SJCRH30 (cell line): ENCODE measurements at regions not wholly inside any gene's neighbourhood (a gene's known extent, or its start where the extent isn't known, plus 50 kb on each side); places are given as distances from the start of the nearest gene placed in this dataset.
A peak's percentile ranks its signal among the peaks of the same experiment; 100 is the strongest.

Experiments
- DNase-seq, 2 experiments: peaks; one replicate each; pipeline ENCODE4 v3.0.0-alpha.2; 2015 to 2020
- H3K27ac ChIP-seq: fragments of 250-450 bp; sonication (Bioruptor Pico); 2 replicates; pipeline ENCODE4 v1.5.1; 2020; ENCODE audit warnings: mild to moderate bottlenecking, moderate library complexity
- H3K27me3 ChIP-seq: fragments of 250-450 bp; sonication (Bioruptor Pico); 2 replicates; pipeline ENCODE4 v1.5.1; 2020; ENCODE audit warnings: mild to moderate bottlenecking, moderate library complexity
- H3K36me3 ChIP-seq: fragments of 250-450 bp; sonication (Bioruptor Pico); 2 replicates; pipeline ENCODE4 v1.5.1; 2020; ENCODE audit warnings: mild to moderate bottlenecking, moderate library complexity
- H3K4me1 ChIP-seq: fragments of 250-450 bp; sonication (Bioruptor Pico); 2 replicates; pipeline ENCODE4 v1.5.1; 2020; ENCODE audit warnings: mild to moderate bottlenecking, moderate library complexity
- H3K4me3 ChIP-seq: fragments of 250-450 bp; sonication (Bioruptor Pico); 2 replicates; pipeline ENCODE4 v1.5.1; 2020; ENCODE audit warnings: mild to moderate bottlenecking, moderate library complexity
- H3K9me3 ChIP-seq: fragments of 250-450 bp; sonication (Bioruptor Pico); replicated peaks from 2 replicates; pipeline ENCODE4 v1.5.1; 2020; ENCODE audit warnings: mild to moderate bottlenecking, moderate library complexity

GRCh38 chr11:70637186-70637800, 239.0 kb downstream of the CTTN start:
- Histone ChIP-seq H3K27me3 (peaks cover under 1% of the 10 kb centered on the region; the same call in 1 of the 2 replicates), H3K4me3 (no peak overlapping the region), H3K27ac (peak overlapping the region; percentile 34; the same call in 1 of the 2 replicates), H3K9me3 (no peaks in the 10 kb centered on the region), H3K4me1 (no peaks in the 10 kb centered on the region; the same call in 1 of the 2 replicates), H3K36me3 (no peaks in the 10 kb centered on the region)
- DNase-seq = no peak

DNA sequence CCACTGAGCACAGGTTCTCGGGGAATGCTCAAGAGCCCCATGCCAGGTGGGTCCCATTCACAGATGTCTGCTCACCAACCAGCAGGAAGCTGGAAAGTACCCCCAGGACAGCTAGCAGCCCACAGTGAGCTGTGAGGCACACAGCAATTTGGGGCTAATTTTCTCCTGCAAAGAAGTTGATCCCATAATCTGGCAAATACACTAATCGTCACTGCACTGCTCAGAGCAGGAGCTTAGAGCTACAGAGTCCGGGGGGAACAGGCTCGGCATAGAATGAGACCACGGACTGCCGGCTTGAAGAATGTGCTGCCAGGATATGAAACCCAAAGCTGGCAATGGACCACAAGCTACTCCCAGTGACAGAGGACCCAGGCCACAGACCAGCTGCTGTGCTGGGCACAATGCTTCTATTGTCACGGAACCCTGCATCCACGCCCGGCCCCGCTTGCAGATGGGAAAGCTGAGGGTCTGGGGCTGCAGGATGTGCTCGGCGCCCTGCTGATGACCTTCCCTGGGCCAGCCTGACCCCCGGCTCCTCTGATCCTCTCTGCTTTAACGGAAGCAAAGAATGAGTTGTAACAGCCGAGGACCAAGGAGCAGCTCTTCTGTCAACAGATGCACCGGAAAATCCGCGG, 239.7 kb downstream of the CTTN start:
- H3K4me3 ChIP-seq = no peak overlapping the region
- H3K9me3 ChIP-seq = no peaks in the 10 kb centered on the region
- peak overlapping the region; percentile 42 for H3K27ac ChIP-seq
- no peaks in the 10 kb centered on the region for H3K36me3 ChIP-seq
- DNase-seq = peak; percentile 61 to 78
- H3K27me3 ChIP-seq = peaks cover 4% of the 10 kb centered on the region; the same call in 1 of the 2 replicates
- no peaks in the 10 kb centered on the region; the same call in 1 of the 2 replicates for H3K4me1 ChIP-seq

GRCh38 chr11:70640408-70640807, 242.1 kb downstream of the CTTN start:
- H3K27me3 ChIP-seq = peaks cover 4% of the 10 kb centered on the region; the same call in 1 of the 2 replicates
- no peaks in the 10 kb centered on the region for H3K9me3 ChIP-seq
- no peaks in the 10 kb centered on the region for H3K36me3 ChIP-seq
- DNase-seq = no peak
- no peak overlapping the region for H3K4me3 ChIP-seq
- H3K4me1 ChIP-seq = no peaks in the 10 kb centered on the region; the same call in 1 of the 2 replicates
- no peak overlapping the region for H3K27ac ChIP-seq

DNA sequence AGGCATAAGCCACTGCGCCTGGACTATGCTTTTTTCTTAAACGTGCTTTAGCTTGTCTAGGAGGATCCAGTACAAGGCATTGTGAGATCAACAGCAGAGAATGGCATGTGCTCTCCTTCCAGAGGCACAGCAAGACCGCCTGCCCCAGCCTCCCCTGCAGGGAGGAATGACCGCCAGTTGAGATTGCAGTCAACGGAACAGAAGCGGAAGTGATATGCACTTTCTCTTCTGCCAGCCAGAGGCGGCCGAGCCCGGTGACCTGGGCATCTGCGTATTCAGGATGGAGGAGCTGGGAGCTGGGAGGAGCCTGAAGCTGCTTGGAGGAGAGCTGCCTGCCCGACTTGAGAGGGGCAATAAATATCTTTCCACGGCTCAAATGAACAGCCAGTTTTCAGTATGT, 243.0 kb downstream of the CTTN start:
- no peaks in the 10 kb centered on the region; the same call in 1 of the 2 replicates for H3K4me1 ChIP-seq

GRCh38 chr11:70642266-70642665, 243.9 kb downstream of the CTTN start:
- H3K4me1 ChIP-seq = no peaks in the 10 kb centered on the region; the same call in 1 of the 2 replicates
- H3K27ac ChIP-seq = no peak overlapping the region
- no peaks in the 10 kb centered on the region for H3K9me3 ChIP-seq
- H3K27me3 ChIP-seq = peaks cover 4% of the 10 kb centered on the region; the same call in 1 of the 2 replicates
- H3K4me3 ChIP-seq = no peak overlapping the region
- no peaks in the 10 kb centered on the region for H3K36me3 ChIP-seq
- DNase-seq = no peak

More for the DNA sequence above, 243.0 kb downstream of the CTTN start:
- no peaks in the 10 kb centered on the region for H3K36me3 ChIP-seq
- H3K9me3 ChIP-seq = no peaks in the 10 kb centered on the region
- no peak for DNase-seq
- peaks cover 4% of the 10 kb centered on the region; the same call in 1 of the 2 replicates for H3K27me3 ChIP-seq
- no peak overlapping the region for H3K27ac ChIP-seq
- H3K4me3 ChIP-seq = no peak overlapping the region

DNA sequence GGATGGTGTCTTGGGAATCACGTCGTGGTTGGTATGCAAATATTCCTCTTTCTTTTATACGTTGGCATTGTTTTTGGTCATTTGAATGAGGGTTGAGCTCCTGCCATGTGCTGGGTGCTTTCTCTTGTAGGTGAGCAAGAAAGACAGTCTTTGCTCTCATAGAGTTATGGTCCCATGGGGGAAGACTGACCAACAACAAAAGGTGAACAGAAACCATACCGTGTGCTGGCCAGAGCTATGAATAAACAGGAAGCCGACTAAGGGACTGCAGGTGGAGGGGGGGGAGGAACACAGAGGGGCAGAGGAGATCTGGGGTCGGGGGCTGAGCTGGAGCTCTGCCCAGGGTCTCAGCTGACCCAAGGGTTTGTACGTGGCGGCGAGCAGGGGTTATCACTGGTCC, 245.3 kb downstream of the CTTN start:
- Histone ChIP-seq H3K9me3 (no peaks in the 10 kb centered on the region), H3K27ac (no peak overlapping the region), H3K4me3 (no peak overlapping the region), H3K4me1 (no peaks in the 10 kb centered on the region; the same call in 1 of the 2 replicates), H3K36me3 (no peaks in the 10 kb centered on the region), H3K27me3 (peaks cover 4% of the 10 kb centered on the region; the same call in 1 of the 2 replicates)
- no peak for DNase-seq

DNA sequence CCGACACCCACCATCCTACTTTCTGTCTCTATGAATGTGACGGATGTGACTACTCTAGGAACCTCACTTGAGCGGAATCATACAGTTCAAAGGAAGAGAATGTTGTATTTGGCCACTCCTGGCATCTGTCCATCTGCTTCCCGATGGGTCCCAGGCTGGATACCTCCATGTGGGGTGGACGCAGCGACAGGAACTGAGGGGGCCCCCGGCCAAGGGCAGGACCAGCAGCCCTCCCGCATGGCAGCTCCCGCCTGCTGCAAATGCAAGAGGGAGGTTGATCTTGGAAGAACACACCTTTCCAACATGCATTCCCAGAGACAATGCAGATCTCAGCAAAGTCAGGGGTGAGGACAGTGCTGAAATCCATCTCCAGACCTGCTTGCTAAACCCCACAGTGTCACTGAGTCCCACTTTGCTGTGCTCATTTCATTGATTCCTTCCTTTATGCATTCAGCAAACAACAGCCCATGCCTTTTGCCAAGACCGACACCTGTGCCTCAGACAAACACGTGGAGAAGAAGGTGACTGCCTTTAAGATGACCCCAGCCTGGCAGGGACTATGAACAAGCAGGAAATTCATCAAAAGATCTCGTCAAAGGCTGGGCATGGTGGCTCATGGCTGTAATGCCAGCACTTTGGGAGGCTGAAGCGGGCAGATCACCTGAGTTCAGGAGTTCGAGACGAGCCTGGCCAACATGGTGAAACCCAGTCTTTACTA, 246.2 kb downstream of the CTTN start:
- Histone ChIP-seq H3K27ac (no peak overlapping the region), H3K4me1 (no peaks in the 10 kb centered on the region), H3K27me3 (peaks cover 4% of the 10 kb centered on the region; the same call in 1 of the 2 replicates), H3K9me3 (no peaks in the 10 kb centered on the region), H3K36me3 (no peaks in the 10 kb centered on the region), H3K4me3 (no peak overlapping the region)
- DNase-seq = no peak

DNA sequence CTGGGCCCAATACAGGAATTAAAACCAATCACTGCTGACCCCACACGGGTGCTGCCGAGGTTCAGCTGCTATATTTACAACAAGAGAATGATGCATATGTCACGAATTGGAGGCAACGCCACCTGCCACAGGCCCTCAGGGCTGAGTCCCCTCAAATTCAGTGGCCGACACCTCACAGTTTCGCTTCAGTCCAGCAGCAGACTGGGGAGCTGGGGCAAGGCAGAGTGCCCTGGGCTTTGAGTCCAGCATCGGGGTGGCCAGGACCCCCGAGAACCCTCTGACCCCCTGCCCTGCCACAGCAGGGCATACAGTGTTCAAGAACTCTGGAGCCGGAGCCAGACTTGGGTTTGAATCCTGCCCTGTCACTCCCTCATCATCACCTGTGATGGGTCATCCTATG, 247.2 kb downstream of the CTTN start:
- no peak for DNase-seq
- H3K9me3 ChIP-seq = no peaks in the 10 kb centered on the region

DNA sequence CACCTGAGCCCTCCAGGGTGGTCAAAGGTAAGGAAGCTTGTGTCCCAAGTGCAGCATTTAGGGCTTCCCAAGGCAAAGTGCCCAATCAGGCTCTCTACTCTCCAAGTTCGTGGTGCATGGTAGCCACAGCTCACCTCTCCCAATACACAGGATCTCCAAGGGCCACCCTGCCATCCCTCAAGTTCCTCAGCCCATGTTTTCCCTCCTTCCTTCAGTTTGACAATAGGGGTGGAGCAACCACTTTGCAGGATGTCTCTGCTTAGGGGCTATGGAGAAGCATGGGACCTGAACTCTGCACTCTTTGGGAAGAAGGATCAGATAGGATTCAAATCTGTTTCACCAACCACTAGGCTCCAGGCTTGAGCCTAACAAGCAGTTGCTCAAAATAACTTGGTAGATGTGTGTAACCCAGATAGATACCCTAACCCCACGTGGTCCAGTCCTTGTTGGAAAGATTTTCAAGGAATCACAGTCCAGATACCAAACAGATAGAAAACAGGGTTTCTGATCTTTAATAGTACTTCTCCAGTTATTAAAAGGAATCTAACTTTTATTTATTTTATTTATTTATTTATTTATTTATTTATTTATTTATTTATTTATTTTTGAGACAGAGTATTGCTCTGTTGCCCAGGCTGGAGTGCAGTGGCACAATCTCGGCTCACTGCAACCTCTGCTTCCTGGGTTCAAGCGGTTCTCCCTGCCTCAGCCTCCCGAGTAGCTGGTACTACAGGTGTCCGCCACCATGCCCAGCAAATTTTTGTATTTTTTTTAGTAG, 248.1 kb downstream of the CTTN start:
- H3K27ac ChIP-seq = no peak overlapping the region
- no peak for DNase-seq
- H3K9me3 ChIP-seq = no peaks in the 10 kb centered on the region
- H3K27me3 ChIP-seq = 0 out of 2 replicates have a peak, but pooled peaks cover 4% of the 10 kb centered on the region
- no peak overlapping the region for H3K4me3 ChIP-seq
- H3K4me1 ChIP-seq = no peaks in the 10 kb centered on the region
- no peaks in the 10 kb centered on the region for H3K36me3 ChIP-seq

More for the DNA sequence above, 247.2 kb downstream of the CTTN start:
- Histone ChIP-seq H3K4me3 (no peak overlapping the region), H3K27me3 (peaks cover 4% of the 10 kb centered on the region; the same call in 1 of the 2 replicates), H3K27ac (no peak overlapping the region), H3K36me3 (no peaks in the 10 kb centered on the region), H3K4me1 (no peaks in the 10 kb centered on the region)

- Histone ChIP-seq H3K27ac (no peak overlapping the region), H3K36me3 (no peaks in the 10 kb centered on the region), H3K4me3 (no peak overlapping the region), H3K9me3 (no peaks in the 10 kb centered on the region), H3K4me1 (no peaks in the 10 kb centered on the region), H3K27me3 (0 out of 2 replicates have a peak, but pooled peaks cover 2% of the 10 kb centered on the region)
- no peak for DNase-seq
Observed at GRCh38 chr11:70647188-70648166, 249.1 kb downstream of the CTTN start.

DNA sequence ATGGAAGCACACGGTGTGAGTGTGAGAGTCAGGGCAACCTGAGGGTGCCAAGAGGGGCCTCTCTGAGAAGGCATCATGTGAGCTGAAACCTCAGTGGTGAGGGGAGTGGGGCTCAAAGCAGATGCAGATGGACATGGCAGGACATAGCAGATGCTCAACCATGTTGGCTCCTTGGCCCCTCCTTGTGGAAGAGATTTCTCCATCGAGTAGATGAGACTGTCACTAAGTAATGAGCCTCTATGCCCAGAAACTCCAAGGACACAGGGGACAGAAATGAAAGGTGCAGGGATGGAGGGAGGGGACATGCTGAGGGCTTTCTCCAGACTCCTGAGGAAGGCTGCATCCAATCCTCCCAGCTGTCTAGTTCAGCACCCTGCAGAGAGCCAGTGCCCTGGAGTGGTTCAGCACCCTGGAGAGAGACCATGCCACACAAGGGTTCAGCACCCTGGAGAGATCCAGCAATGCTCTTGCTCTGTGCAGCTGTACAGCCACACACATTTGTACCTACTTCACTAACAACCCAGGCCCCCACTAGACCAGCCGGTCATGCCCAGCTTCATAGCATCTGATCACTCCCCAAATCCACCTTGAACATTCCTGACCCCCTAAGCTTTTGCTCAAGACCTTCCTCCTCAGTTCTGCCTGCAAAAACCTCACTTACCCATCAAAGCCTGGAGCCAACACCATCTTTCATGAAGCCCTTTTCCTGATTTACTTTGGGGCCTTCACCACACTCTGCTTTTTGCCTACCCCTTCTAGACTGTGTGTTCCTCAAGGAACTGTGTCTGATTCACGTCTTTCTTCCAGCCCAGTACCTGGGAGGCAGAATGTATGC, 252.0 kb downstream of the CTTN start:
- no peak overlapping the region for H3K4me3 ChIP-seq
- peak; percentile 79 to 89 for DNase-seq
- H3K27me3 ChIP-seq = no peaks in the 10 kb centered on the region
- H3K9me3 ChIP-seq = no peaks in the 10 kb centered on the region
- no peaks in the 10 kb centered on the region for H3K4me1 ChIP-seq
- H3K36me3 ChIP-seq = no peaks in the 10 kb centered on the region
- no peak overlapping the region for H3K27ac ChIP-seq

DNA sequence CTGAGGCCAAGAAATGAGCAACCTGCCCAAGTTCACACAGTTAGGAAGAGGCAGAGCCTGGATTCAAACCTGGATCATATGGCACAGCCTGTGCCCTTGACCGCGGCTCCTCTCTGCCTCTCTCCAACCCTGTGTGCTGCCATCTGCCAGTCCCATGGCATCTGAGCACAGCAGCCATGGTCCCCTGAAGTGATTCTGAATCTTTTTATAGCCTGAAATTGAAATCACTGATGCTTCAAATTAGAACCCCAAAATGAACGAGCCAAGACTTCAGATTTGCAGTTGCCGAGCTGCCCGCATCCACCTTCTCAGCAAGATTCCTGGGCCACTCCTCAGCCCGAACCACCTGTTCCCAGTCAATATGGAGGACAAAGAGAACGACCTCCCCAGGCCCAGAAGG, 252.7 kb downstream of the CTTN start:
- Histone ChIP-seq H3K9me3 (no peaks in the 10 kb centered on the region), H3K4me1 (no peaks in the 10 kb centered on the region), H3K27ac (no peak overlapping the region), H3K27me3 (no peaks in the 10 kb centered on the region), H3K4me3 (no peak overlapping the region), H3K36me3 (no peaks in the 10 kb centered on the region)
- no peak for DNase-seq

DNA sequence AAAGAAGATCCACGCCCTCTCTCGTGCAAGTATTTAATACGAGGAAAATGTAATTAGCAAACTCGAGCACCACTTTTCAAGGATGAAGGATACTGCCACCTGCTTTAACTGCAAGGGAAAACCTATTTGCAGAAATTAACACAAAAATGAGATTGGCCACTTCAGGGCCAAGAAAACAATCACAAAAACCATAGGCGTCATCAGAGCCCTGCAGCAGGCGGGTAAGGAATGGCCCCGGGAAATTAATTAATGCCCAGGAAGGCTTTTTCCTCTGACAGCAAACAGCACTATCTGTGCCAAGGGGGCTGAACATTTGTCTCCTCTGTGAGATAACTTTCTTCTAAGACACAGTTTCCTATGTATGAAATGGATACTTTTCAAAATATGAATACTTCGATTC, 255.7 kb downstream of the CTTN start:
- Histone ChIP-seq H3K27me3 (no peaks in the 10 kb centered on the region), H3K36me3 (no peaks in the 10 kb centered on the region), H3K4me1 (no peaks in the 10 kb centered on the region), H3K27ac (no peak overlapping the region), H3K4me3 (no peak overlapping the region), H3K9me3 (no peaks in the 10 kb centered on the region)
- DNase-seq = no peak
